ENCODE measurements at regions not wholly inside any gene's neighbourhood (a gene's known extent, or its start where the extent isn't known, plus 50 kb on each side); places are given as distances from the start of the nearest gene placed in this dataset.
"Not testable (repeated sequence)": the region's sequence is repeated elsewhere in the genome, so short reads cannot be mapped to it uniquely, and the experiment has no call there.

DNA sequence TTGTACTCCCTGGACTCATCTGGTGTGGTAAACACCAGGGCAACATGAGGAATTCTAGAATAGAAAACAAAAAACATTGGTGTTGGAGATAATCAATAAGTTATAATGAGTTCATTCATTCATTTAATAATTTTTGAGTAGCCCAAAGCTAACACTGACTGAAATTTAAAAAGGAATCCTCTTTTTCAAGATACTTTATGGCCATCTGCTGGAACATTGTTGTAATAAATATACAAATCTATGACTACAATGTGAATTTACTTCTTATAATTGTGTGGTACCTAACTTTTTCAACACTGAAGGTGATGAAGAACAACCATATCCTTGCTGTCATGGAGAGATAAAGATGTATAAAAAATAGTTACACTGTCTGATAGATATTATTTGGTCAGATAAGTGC lies 687.3 kb upstream of the MIS18BP1 start:
- Histone ChIP-seq H3K36me3 (ENCODE audit: insufficient read depth, low read length) (no peaks in the 10 kb centered on the region), H3K27me3 (ENCODE audit: insufficient read depth, low read length, poor library complexity) (no peaks in the 10 kb centered on the region), H3K79me2 (ENCODE audit: insufficient read depth, low read length) (no peaks in the 10 kb centered on the region), H3K9me3 (ENCODE audit: insufficient read depth, low read length, severe bottlenecking) (no peaks in the 10 kb centered on the region), H3K4me1 (ENCODE audit: insufficient read depth, low read length) (no peaks in the 10 kb centered on the region), H3K27ac (ENCODE audit: low read length) (no peak overlapping the region), H3K9ac (ENCODE audit: low read depth, low read length) (no peak overlapping the region), H3K4me2 (ENCODE audit: insufficient read depth, low read length) (no peak overlapping the region), H2AFZ (ENCODE audit: low read depth, low read length) (no peak overlapping the region), H4K20me1 (ENCODE audit: insufficient read depth, low read length) (no peaks in the 10 kb centered on the region), H3K4me3 (ENCODE audit: low read depth in 1 of 2, low read length in 2 of 2) (no peak overlapping the region)
- DNase-seq (no peak), ATAC-seq (ENCODE audit: insufficient read depth, low read depth) (no peak)
- TF ChIP-seq, protein P1, sequence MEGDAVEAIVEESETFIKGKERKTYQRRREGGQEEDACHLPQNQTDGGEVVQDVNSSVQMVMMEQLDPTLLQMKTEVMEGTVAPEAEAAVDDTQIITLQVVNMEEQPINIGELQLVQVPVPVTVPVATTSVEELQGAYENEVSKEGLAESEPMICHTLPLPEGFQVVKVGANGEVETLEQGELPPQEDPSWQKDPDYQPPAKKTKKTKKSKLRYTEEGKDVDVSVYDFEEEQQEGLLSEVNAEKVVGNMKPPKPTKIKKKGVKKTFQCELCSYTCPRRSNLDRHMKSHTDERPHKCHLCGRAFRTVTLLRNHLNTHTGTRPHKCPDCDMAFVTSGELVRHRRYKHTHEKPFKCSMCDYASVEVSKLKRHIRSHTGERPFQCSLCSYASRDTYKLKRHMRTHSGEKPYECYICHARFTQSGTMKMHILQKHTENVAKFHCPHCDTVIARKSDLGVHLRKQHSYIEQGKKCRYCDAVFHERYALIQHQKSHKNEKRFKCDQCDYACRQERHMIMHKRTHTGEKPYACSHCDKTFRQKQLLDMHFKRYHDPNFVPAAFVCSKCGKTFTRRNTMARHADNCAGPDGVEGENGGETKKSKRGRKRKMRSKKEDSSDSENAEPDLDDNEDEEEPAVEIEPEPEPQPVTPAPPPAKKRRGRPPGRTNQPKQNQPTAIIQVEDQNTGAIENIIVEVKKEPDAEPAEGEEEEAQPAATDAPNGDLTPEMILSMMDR (IDR thresholded peaks at IDR 0.05; ENCODE audit: borderline replicate concordance, extremely low read depth, low read length, poor library complexity, severe bottlenecking) = no peak
- no peak for TF ChIP-seq EZH2 (IDR thresholded peaks at IDR 0.05; ENCODE audit: borderline replicate concordance, low read depth, low read length, severe bottlenecking)

DNA sequence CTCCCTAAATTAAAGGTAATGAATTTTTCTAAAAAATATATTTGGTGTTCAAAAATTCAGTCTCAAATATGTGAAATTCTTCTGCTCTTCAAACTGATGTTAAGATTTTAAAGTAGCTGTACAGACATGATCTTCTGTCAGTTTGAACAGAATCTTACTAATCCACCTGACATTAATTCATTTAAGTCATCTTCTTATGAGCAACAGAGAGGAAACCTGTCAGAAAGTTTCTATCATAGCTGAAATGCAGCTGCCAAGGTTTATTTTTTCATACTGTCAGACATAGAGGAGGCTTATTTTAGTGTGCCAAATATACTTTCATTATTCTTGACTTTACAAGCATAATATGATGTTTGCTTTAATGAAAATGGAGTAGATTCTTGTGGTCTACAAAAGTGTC lies 686.6 kb upstream of the MIS18BP1 start:
- H3K4me1 ChIP-seq (ENCODE audit: insufficient read depth, low read length) = no peaks in the 10 kb centered on the region
- H3K4me3 ChIP-seq (ENCODE audit: low read depth in 1 of 2, low read length in 2 of 2) = no peak overlapping the region
- TF ChIP-seq, protein P1 (IDR thresholded peaks at IDR 0.05; ENCODE audit: borderline replicate concordance, extremely low read depth, low read length, poor library complexity, severe bottlenecking) = no peak
- TF ChIP-seq EZH2 (IDR thresholded peaks at IDR 0.05; ENCODE audit: borderline replicate concordance, low read depth, low read length, severe bottlenecking) = no peak
- no peaks in the 10 kb centered on the region for H3K9me3 ChIP-seq (ENCODE audit: insufficient read depth, low read length, severe bottlenecking)
- no peak overlapping the region for H3K27ac ChIP-seq (ENCODE audit: low read length)
- H3K9ac ChIP-seq (ENCODE audit: low read depth, low read length) = no peak overlapping the region
- no peaks in the 10 kb centered on the region for H4K20me1 ChIP-seq (ENCODE audit: insufficient read depth, low read length)
- DNase-seq (no peak), ATAC-seq (ENCODE audit: insufficient read depth, low read depth) (no peak)
- no peaks in the 10 kb centered on the region for H3K79me2 ChIP-seq (ENCODE audit: insufficient read depth, low read length)
- H3K4me2 ChIP-seq (ENCODE audit: insufficient read depth, low read length) = no peak overlapping the region
- H2AFZ ChIP-seq (ENCODE audit: low read depth, low read length) = no peak overlapping the region
- H3K27me3 ChIP-seq (ENCODE audit: insufficient read depth, low read length, poor library complexity) = no peaks in the 10 kb centered on the region
- no peaks in the 10 kb centered on the region for H3K36me3 ChIP-seq (ENCODE audit: insufficient read depth, low read length)

DNA sequence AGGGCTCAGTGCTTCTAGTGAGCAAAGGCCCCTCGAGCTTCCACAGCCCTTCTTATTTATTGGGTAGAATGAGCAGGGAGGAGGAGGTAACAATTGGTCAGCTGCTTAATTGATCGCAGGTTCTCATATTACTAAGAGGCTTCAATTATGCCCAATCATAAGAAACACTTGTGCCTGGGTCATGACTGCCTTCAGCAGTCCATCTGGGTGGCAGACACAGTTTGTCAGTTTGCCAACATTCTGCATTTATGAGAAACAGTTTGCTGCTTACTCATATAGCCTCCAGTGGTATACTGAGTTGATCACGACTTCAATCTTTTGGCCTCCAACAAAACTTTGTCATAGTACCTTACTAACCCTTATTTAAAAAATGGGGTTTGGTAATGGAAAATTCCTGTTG lies 667.0 kb upstream of the MIS18BP1 start:
- not testable (repeated sequence) for H3K4me2 ChIP-seq (ENCODE audit: insufficient read depth, low read length); H3K4me3 ChIP-seq (ENCODE audit: low read depth in 1 of 2, low read length in 2 of 2); H3K27me3 ChIP-seq (ENCODE audit: insufficient read depth, low read length, poor library complexity); H3K9ac ChIP-seq (ENCODE audit: low read depth, low read length); ATAC-seq (ENCODE audit: insufficient read depth, low read depth); H3K79me2 ChIP-seq (ENCODE audit: insufficient read depth, low read length); DNase-seq; H3K9me3 ChIP-seq (ENCODE audit: insufficient read depth, low read length, severe bottlenecking); H4K20me1 ChIP-seq (ENCODE audit: insufficient read depth, low read length); H3K27ac ChIP-seq (ENCODE audit: low read length); H2AFZ ChIP-seq (ENCODE audit: low read depth, low read length); H3K4me1 ChIP-seq (ENCODE audit: insufficient read depth, low read length); H3K36me3 ChIP-seq (ENCODE audit: insufficient read depth, low read length)

DNA sequence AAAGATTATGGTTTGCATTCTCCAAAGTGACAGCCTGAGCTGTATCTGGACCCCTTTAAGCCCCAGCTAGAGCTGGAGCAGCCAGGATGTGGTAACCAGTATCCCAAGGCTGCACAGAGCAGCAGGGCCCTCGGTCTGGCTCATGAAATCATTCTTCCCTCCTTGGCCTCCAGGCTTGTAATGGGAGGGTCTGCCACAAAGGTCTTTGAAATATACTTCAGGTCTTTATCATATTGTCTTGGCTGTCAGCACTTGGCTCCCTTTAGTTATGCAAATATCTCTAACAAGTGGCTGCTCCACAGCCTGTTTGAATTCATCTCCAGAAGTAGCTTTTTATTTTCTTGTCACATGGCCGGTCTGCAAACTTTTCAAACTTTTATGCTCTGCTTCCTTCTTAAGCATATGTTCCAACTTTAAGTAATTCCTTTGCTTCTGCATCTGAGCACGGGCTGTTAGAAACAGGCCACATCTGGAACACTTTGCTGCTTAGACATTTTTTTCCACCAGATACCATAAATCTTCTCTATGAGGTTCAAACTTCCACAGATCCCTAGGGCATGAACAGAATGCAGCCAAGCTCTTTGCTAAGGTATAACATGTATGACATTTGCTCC lies 663.4 kb upstream of the MIS18BP1 start:
- Histone ChIP-seq H3K79me2 (ENCODE audit: insufficient read depth, low read length) (no peaks in the 10 kb centered on the region), H3K36me3 (ENCODE audit: insufficient read depth, low read length) (no peaks in the 10 kb centered on the region), H3K4me3 (ENCODE audit: low read depth in 1 of 2, low read length in 2 of 2) (no peak overlapping the region), H3K27ac (ENCODE audit: low read length) (no peak overlapping the region), H3K27me3 (ENCODE audit: insufficient read depth, low read length, poor library complexity) (no peaks in the 10 kb centered on the region), H3K4me2 (ENCODE audit: insufficient read depth, low read length) (no peak overlapping the region), H3K4me1 (ENCODE audit: insufficient read depth, low read length) (no peaks in the 10 kb centered on the region), H2AFZ (ENCODE audit: low read depth, low read length) (no peak overlapping the region), H4K20me1 (ENCODE audit: insufficient read depth, low read length) (no peaks in the 10 kb centered on the region), H3K9me3 (ENCODE audit: insufficient read depth, low read length, severe bottlenecking) (no peaks in the 10 kb centered on the region), H3K9ac (ENCODE audit: low read depth, low read length) (no peak overlapping the region)
- no peak for DNase-seq
- no peak for TF ChIP-seq EZH2 (IDR thresholded peaks at IDR 0.05; ENCODE audit: borderline replicate concordance, low read depth, low read length, severe bottlenecking)
- TF ChIP-seq, protein P1 (IDR thresholded peaks at IDR 0.05; ENCODE audit: borderline replicate concordance, extremely low read depth, low read length, poor library complexity, severe bottlenecking) = no peak
- no peak for ATAC-seq (ENCODE audit: insufficient read depth, low read depth)
